NCI-H774 (cell line): ENCODE measurements at regions not wholly inside any gene's neighbourhood (a gene's known extent, or its start where the extent isn't known, plus 50 kb on each side); places are given as distances from the start of the nearest gene placed in this dataset.
"Not testable (repeated sequence)": the region's sequence is repeated elsewhere in the genome, so short reads cannot be mapped to it uniquely, and the experiment has no call there.

Source experiments
- DNase-seq: peaks from one replicate; lab custom pipeline; 2025; lab: John Stamatoyannopoulos, UW

- no peak for DNase-seq
These were observed 256.2 kb downstream of the TAFA4 start for GRCh38 chr3:68676136-68676535.

DNA sequence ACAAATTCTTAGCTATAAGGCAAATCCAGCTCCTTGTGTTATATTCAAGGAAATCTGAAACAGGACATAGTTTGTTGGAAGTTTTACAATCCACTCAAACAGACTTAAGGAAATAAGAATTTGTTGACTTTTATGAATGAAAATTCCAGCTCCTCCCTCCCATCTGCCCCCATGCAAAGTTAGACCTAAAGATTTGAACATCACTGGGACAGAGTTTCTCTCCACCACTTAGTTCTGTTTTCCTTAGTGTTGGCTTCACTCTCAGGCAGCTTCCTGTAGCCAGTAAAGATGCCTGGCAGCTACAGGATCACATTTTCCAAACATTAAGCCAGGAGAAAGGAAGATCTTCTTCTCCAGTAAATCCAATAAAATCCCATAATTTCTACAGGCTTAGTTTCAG, 265.0 kb downstream of the TAFA4 start:
- no peak for DNase-seq

DNA sequence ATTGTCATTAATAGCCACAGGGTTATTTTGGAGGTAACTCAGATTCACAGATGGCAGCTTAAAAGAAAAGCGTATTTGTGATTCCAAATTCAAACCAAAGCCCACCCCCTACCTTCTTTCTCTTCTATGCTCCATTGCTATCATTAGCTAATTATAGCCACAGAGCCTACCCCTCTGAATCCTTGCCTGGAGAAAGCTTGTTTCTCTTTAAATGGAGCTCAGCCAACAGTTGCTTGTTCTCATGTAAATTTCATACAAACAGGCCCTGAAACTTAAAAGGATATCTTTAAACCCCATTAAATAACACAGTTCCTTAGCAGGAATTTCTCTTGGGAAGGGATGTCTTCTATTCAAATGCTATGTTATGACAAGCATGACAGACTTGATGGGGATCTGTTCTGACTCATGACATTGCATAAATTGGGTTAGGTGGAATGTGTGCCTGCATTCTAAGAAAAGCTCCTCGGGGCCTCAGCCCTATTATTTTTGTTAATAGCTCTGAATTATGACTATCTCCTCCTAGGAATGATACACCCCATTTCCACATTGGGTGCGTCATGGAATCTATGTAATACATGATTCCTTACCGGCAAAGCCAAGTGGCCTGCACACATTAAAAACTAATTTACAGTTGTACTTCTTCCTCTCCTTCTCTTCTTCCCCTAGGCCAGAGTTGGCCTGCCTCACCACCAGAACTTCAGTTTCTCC, 265.8 kb downstream of the TAFA4 start:
- DNase-seq = no peak

DNA sequence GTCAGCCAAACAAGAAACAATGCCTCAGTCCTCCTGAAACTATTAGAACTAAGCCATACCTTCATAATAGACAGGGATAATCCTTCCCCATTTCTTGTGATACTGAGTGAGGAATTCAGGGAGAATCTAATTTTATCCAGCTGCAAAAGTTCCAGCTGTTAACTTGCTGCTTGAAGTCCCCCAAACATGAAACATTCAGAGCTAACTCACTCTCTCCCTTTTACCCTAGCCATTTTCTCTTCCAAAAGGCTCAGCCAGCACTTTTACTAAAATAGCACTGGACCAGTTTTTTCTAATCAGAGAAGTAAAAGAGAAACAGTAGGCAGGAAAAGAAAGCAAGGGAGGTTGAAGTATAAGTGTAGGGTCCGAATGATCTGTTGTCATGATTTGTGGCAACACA, 268.1 kb downstream of the TAFA4 start:
- DNase-seq = no peak

DNA sequence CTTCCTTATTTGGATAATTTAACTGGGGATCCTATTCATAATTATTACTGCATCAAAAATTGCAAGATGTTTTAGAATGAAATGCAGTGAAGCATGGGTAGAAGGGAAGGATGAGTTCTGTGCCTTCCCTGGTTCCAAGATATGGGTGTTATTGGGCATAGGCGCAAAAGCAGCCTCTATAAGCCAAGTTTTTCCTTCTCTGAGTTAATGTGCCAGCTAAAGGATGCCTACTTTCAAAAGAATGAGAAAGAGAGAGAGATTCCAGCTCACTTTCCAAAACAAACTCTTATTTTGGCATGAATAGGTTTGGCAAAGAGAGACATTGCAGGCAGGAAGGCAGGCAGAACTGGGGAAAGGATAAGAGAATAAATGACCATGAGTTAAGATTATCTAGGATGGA, 270.2 kb downstream of the TAFA4 start:
- no peak for DNase-seq

GRCh38 chr3:68650657-68651056, 281.7 kb downstream of the TAFA4 start:
- not testable (repeated sequence) for DNase-seq

DNA sequence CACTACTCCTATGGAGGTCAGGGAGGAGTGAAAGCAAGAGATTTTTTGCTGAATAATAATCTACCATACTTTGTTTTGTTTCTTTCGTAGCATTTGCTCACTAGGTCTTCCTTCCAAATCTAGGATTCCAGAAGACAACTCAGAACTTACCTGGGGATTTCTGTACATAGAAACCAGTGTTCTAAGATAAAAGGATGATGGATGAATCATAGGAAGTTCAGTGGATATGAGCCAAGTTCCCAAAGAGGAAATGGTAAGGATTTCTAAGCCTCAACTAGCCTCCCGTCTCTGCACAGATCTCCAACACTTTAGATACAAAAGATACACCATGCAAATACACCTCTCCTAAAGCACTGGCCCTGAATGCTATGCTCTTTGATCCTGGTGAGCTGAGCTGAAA, 283.9 kb downstream of the TAFA4 start:
- no peak for DNase-seq

DNA sequence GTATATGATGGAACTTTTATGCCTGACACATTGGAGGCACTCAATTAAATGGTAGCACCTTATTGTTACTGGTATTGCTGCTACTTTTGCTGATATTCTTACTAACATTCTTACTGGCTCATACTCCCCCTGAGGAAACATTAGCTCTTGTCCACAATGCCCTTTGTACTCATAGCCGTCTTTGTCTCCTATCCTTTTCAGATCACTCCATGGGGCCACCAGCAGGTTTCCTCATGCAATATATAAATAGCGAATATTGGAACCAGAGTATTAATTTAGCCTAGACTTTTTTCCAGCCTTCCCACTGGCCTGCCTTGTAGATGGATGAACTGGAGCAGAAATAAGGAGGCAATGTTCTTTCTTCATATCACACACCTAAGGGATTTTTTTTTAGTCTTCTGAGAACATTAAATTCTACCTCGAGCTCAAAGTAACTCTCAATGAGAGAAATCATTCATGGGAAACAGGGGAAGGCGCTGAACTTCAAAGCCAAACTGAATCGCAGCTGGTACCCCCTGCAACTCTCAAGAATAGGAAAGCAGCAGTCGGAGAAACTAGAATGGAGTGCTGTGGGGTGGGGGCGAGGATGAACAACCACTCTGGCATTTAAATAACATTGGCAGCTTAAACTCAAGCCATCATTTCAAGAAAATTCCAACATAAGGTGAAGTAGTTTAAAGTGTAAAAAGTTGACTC, 300.3 kb downstream of the TAFA4 start:
- DNase-seq = no peak

DNA sequence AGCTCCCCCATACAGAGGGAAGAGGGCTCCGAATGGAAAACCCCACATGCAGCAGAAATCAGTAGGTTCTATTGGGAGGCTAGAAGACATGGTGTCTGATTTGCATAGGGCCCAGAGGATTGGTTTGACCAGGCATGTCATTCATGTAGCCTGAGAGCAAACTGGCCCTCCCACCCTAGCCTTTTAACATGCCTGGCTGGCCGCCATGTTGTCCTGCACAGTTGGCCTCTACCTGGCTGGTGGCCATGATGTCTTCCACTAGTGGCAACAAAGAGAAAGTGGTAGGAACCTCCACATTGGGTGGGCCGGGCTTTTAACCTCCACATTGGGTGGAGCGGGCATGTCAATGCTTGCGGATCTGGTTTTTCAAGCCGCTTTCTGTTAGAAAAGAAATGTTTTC, 312.1 kb downstream of the TAFA4 start:
- no peak for DNase-seq

DNA sequence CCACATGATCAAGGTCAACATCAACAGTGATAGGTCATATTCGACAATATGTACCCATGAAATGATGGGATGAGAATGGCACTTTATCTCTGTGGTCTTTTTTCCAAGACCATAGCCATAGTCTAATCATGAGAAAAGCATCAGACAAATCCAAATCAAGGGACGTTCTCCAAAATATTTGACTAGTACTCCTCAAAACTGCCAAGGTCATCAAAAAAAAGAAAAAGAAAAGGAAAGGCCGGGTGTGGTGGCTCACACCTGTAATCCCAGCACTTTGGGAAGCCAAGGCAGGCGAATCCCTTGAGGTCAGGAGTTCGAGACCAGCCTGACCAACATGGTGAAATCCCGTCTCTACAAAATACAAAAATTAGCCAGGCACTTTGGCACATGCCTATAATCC, 318.3 kb downstream of the TAFA4 start:
- DNase-seq = no peak

GRCh38 chr3:68571321-68571720, 361.0 kb downstream of the TAFA4 start:
- no peak for DNase-seq

- DNase-seq = no peak
These were observed 371.6 kb downstream of the TAFA4 start for GRCh38 chr3:68560728-68561127.

GRCh38 chr3:68535782-68536181, 396.6 kb downstream of the TAFA4 start:
- DNase-seq = no peak

DNA sequence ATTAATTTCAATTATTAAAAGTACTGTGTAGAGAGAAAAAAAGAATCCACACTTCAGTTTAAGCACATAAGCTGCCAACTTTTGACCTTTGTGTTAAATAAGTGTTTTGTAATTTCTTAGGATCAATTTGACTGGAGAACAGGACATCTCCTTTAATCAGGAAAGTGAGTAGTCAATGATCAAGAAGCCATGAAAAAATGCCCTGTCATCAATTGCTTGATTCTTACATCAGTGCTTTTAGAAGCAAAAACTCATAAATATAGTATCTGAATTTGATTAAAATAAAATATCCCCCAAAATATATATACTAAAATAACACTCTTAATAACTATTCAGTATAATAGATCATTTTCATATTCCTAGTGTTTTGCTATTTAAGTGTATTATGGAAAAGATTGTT, 409.0 kb downstream of the TAFA4 start:
- no peak for DNase-seq

- DNase-seq = no peak
These were observed 417.1 kb downstream of the TAFA4 start for GRCh38 chr3:68515237-68515636.

DNA sequence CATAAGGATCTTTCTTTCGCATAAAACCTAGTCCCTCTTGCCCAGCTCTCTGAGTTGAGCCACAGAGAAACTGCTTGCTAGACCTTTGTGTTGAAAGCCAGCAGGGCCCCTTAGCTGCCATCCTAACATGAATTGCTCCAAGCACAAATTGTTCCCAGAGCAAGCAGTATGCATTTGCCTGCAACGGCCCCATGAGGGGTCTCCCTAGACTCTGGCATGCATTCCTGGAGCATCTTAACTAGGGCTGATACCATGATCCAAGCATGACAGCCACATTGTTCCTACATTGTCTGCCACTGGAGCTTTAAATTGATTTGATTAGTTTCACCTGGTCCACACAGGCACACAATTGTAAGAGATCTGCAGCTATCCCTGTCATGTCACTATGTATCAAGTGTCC, 428.1 kb downstream of the TAFA4 start:
- DNase-seq = no peak

GRCh38 chr3:68485845-68486244, 446.5 kb downstream of the TAFA4 start:
- DNase-seq = not testable (repeated sequence)

DNA sequence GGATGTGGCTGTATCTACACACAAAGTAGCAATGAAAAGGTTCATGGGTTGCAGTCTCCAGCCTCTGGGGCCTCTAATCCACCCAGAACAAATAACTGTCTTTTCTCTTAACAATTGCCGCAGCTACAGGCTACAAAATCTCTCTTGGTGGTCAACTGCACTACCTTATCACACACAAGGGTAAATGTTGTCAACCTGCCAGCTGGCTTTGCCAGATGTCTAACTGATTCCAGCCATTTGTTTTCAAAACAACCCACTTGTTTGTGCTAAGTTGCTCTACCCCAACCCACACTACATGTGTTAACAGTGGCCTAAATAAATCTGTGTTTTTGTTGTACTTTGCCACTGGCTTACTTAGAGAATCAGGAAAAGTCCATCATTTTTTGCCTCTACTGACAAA, 447.3 kb downstream of the TAFA4 start:
- no peak for DNase-seq

DNA sequence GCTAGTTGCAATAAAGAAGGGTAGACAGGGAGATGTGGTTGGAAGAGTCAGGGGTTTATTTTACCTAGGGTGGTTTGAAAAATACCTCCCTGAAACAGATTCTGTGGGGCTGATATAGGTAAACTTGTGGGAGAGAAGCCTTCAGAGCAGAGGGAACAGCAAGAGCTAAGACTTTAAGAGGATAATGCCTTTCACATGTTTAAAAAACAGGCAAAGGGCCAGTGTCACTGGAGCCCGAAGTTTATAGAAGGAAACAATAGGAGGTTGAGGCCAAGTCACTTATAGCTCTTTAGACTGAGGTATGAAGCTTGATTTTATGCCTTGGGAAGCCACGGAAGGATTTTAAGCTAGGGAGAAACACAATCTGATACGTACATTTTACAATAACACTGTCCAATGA, 448.7 kb downstream of the TAFA4 start:
- DNase-seq = no peak

DNA sequence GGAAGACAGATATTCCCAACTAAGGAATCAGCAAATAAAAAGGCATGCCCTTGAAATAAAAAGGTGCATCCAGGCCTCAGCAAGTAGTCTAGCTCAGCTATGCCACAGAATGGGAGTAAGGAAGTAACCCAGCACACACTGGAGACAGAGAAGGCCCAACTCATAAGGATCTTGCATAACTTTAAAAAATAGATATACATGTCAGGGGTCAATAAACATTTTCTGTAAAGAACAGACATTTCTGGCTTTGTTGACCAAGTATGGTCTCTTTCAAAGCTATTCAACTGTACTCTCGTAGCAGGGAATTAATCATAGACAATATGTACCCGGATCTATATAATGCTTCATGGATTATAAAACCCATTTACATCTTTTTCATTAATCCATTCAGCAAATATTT, 449.3 kb downstream of the TAFA4 start:
- DNase-seq = no peak

DNA sequence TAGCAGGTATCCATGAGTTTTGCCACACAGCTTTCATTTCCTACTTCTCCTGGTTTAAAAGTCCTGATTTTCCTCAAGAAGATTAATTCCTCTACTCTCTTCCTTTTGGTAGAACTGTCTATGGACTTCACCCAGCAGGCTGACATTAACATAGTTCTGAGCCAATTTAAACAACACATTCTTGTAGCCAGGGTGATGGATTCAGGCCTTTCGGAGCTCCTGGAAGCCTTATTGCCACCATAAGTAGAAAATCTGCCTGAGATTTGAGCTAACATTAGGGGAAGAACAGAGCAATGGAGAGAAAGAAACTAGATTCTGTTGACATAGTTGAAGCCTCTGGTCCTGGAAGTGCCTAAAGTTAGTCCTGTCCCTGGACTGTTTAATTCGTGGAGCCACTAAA, 449.8 kb downstream of the TAFA4 start:
- no peak for DNase-seq

DNA sequence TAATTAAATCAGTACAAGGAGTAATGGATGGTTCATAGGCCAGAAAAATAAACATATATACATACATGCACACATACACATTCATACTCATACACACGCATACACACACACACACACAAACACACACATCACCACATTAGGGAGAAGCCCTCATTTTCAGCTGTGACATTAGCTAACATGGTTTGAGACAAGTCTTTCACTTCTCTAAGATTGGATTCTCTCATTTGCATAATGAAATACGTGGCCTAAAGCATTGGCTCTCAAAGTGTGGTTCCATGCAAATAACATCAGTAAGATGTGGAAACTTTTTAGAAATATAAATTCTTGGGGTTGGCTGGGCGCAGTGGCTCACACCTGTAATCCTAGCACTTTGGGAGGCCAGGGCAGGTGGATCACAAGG, 452.6 kb downstream of the TAFA4 start:
- no peak for DNase-seq

DNA sequence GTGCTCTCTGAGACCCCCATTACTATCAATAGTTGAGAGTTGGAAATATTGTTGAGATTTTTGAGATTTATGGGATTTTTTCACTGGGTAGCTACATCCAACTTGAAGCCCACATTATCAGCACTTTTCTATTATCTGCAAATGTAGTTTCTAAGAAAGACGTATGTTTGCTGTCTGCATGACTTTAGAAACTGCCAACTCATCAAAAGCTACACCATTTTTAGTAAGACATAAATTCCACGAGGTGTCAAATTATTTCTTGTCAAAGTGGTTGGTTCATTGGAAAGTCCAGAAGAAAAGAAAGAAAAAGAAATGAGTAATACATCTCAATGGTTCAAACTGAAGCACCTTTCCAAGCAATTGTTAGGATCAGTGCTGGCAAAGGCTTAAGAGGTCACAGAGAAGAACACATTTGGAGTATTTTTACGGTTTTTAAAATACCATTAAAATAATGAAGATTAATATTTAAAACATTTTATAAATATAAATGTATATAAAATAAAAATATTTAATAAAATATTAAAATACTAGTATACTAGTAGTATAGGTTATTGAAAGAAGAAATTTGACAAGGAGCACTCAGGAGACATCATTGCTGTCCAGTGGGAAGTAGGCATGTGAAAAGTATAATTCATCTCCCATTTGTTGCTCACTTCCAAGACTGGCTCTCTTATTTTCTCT, 463.5 kb downstream of the TAFA4 start:
- no peak for DNase-seq
